SU-DHL-6 (cell line): ENCODE measurements at regions not wholly inside any gene's neighbourhood (a gene's known extent, or its start where the extent isn't known, plus 50 kb on each side); places are given as distances from the start of the nearest gene placed in this dataset.

ENCODE experiments used
- EZH2phosphoT487 ChIP-seq: fragments of 200-600 bp; sonication (generic), shearing (Covaris generic); conservative IDR thresholded peaks from 2 replicates; pipeline ENCODE4 v1.6.1; 2018; ENCODE audit warnings: mild to moderate bottlenecking, antibody characterized with exemption, low read length, moderate library complexity, mixed read lengths
- TF ChIP-seq, protein P1 (sequence below): fragments of 200-600 bp; sonication (generic); IDR thresholded peaks from one replicate; pipeline ENCODE4 v1.5.1; 2017; ENCODE audit warnings: antibody characterized with exemption, mild to moderate bottlenecking, low read length, moderate library complexity; ENCODE audit not compliant: insufficient read depth, poor library complexity, severe bottlenecking

- TF ChIP-seq, protein P1, sequence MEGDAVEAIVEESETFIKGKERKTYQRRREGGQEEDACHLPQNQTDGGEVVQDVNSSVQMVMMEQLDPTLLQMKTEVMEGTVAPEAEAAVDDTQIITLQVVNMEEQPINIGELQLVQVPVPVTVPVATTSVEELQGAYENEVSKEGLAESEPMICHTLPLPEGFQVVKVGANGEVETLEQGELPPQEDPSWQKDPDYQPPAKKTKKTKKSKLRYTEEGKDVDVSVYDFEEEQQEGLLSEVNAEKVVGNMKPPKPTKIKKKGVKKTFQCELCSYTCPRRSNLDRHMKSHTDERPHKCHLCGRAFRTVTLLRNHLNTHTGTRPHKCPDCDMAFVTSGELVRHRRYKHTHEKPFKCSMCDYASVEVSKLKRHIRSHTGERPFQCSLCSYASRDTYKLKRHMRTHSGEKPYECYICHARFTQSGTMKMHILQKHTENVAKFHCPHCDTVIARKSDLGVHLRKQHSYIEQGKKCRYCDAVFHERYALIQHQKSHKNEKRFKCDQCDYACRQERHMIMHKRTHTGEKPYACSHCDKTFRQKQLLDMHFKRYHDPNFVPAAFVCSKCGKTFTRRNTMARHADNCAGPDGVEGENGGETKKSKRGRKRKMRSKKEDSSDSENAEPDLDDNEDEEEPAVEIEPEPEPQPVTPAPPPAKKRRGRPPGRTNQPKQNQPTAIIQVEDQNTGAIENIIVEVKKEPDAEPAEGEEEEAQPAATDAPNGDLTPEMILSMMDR, result no peak
- no peak for TF ChIP-seq EZH2phosphoT487
Observed at GRCh38 chr2:198749364-198749763, 708.4 kb downstream of the SATB2 start.
